ENCODE measurements at regions not wholly inside any gene's neighbourhood (a gene's known extent, or its start where the extent isn't known, plus 50 kb on each side); places are given as distances from the start of the nearest gene placed in this dataset.

DNA sequence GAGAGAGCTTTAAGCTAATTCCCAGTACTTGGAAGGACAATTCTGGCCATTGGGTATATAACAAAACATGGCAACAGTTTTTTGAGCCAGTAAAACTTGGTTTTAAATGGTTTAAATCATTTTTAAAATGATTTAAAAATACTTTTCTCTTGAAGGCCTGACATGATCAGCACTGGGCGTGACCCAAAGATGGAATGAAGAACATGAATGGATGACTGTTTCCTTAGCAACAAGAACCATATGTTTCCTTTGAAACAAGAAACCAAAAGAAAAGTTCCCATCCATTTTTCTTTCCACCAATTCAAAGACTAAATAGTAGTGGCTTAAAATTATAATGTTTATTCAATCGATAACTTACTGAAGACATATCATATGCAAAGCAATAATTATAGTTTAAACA, 348.3 kb upstream of the FIGN start:
- no peak overlapping the region for H2BK5ac ChIP-seq (ENCODE audit: low read depth, low read length, poor library complexity, severe bottlenecking)
- no peak overlapping the region for H4K5ac ChIP-seq (ENCODE audit: low read depth, low read length)
- no peak overlapping the region for H2BK120ac ChIP-seq (ENCODE audit: low read depth, low read length)
- no peaks in the 10 kb centered on the region for H3K36me3 ChIP-seq (ENCODE audit: control insufficient read depth, insufficient read depth, low read length)
- H4K8ac ChIP-seq (ENCODE audit: low read depth in 2 of 2, low read length in 2 of 2): no peak overlapping the region
- no peak overlapping the region for H2BK15ac ChIP-seq (ENCODE audit: low read depth, low read length)
- intact Hi-C loops (cut with micrococcal nuclease) (no loop called here), in situ Hi-C loops (cut with MboI; ENCODE audit: low sequenced_read_pairs) (no loop called here), dilution Hi-C loops (cut with HindIII; ENCODE audit: low sequenced_read_pairs, unreplicated experiment) (no loop called here)
- H4K20me1 ChIP-seq (ENCODE audit: insufficient read depth, low read length): no peaks in the 10 kb centered on the region
- no peak overlapping the region for H4K91ac ChIP-seq (ENCODE audit: insufficient read depth, low read depth, low read length)
- ChIA-PET POLR2A (ENCODE audit: unreplicated experiment) (no interaction called here), CTCF (no interaction called here)
- H3K4ac ChIP-seq (ENCODE audit: low read depth, low read length): no peak overlapping the region
- no peaks in the 10 kb centered on the region for H3K79me1 ChIP-seq (ENCODE audit: low read depth in 1 of 2, low read length in 2 of 2)
- H3K4me1 ChIP-seq (ENCODE audit: control insufficient read depth, insufficient read depth, low read length): no peaks in the 10 kb centered on the region
- no TSS peak for BruUV-seq (replicated peaks)
- H3K18ac ChIP-seq (ENCODE audit: low read depth, low read length): no peak overlapping the region
- no peak overlapping the region for H3K4me3 ChIP-seq (ENCODE audit: insufficient read depth, low read depth, low read length)
- ATAC-seq (ENCODE audit: low read depth): no peak
- H2AFZ ChIP-seq (replicated peaks; ENCODE audit: low read length, poor library complexity): no peak overlapping the region
- H2AK9ac ChIP-seq (replicated peaks; ENCODE audit: low read depth, low read length, poor library complexity): no peak overlapping the region
- no peak overlapping the region for H3K56ac ChIP-seq (ENCODE audit: extremely low read depth, insufficient read depth, low read length)
- TF ChIP-seq MXI1 (IDR thresholded peaks at IDR 0.05; ENCODE audit: borderline replicate concordance, low read depth, low read length) (no peak), RFX5 (IDR thresholded peaks at IDR 0.05; ENCODE audit: low read depth, low read length) (no peak), MAZ (IDR thresholded peaks at IDR 0.05; ENCODE audit: borderline replicate concordance, low read depth, low read length) (no peak), BHLHE40 (IDR thresholded peaks at IDR 0.05; ENCODE audit: low read depth, low read length) (no peak), RCOR1 (IDR thresholded peaks at IDR 0.05; ENCODE audit: insufficient replicate concordance, low read length) (no peak), MAFK (IDR thresholded peaks at IDR 0.05; ENCODE audit: low read depth, low read length) (no peak), FOS (IDR thresholded peaks at IDR 0.05; ENCODE audit: low read depth, low read length) (no peak), CEBPB (IDR thresholded peaks at IDR 0.05; ENCODE audit: low read depth, low read length) (no peak), CHD1 (IDR thresholded peaks at IDR 0.05; ENCODE audit: low read depth, low read length) (no peak), NFE2L2 (IDR thresholded peaks at IDR 0.05; ENCODE audit: low read depth, low read length) (no peak)
- TF ChIP-seq, protein P1, sequence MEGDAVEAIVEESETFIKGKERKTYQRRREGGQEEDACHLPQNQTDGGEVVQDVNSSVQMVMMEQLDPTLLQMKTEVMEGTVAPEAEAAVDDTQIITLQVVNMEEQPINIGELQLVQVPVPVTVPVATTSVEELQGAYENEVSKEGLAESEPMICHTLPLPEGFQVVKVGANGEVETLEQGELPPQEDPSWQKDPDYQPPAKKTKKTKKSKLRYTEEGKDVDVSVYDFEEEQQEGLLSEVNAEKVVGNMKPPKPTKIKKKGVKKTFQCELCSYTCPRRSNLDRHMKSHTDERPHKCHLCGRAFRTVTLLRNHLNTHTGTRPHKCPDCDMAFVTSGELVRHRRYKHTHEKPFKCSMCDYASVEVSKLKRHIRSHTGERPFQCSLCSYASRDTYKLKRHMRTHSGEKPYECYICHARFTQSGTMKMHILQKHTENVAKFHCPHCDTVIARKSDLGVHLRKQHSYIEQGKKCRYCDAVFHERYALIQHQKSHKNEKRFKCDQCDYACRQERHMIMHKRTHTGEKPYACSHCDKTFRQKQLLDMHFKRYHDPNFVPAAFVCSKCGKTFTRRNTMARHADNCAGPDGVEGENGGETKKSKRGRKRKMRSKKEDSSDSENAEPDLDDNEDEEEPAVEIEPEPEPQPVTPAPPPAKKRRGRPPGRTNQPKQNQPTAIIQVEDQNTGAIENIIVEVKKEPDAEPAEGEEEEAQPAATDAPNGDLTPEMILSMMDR (conservative IDR thresholded peaks at IDR 0.05; ENCODE audit: low read depth, low read length): no peak
- TF ChIP-seq, protein P2, sequence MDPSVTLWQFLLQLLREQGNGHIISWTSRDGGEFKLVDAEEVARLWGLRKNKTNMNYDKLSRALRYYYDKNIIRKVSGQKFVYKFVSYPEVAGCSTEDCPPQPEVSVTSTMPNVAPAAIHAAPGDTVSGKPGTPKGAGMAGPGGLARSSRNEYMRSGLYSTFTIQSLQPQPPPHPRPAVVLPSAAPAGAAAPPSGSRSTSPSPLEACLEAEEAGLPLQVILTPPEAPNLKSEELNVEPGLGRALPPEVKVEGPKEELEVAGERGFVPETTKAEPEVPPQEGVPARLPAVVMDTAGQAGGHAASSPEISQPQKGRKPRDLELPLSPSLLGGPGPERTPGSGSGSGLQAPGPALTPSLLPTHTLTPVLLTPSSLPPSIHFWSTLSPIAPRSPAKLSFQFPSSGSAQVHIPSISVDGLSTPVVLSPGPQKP (IDR thresholded peaks at IDR 0.05; ENCODE audit: borderline replicate concordance, low read depth, low read length): no peak
- no peak overlapping the region for H2AK5ac ChIP-seq (ENCODE audit: low read depth, low read length)
- H3K9me3 ChIP-seq (ENCODE audit: control insufficient read depth, insufficient read depth, low read length): no peaks in the 10 kb centered on the region
- no peaks in the 10 kb centered on the region for H3K9me1 ChIP-seq (ENCODE audit: insufficient read depth, low read length)
- H2BK20ac ChIP-seq (ENCODE audit: low read depth, low read length): no peak overlapping the region
- H3K27ac ChIP-seq (ENCODE audit: insufficient read depth, low read length): no peak overlapping the region
- H3K9ac ChIP-seq (ENCODE audit: low read depth, low read length): no peak overlapping the region
- no CpG with 5 or more reads among the region's 2 CpGs for WGBS, 2 experiments (ENCODE audit: extremely low coverage in 2 of 2, insufficient read length in 1 of 2)
- H3K23ac ChIP-seq (ENCODE audit: low read depth, low read length): no peak overlapping the region
- DNase-seq: no peak
- no peak overlapping the region for H3K14ac ChIP-seq (replicated peaks; ENCODE audit: low read depth, low read length)
- no peak overlapping the region for H3K4me2 ChIP-seq (ENCODE audit: low read depth, low read length)
- no peaks in the 10 kb centered on the region for H3K27me3 ChIP-seq (ENCODE audit: control insufficient read depth, insufficient read depth, low read length)

Measured in IMR-90 (cell line).